CD4-positive, alpha-beta T cell treated with Interleukin-4 for 1 hour (primary cell): ENCODE measurements at regions not wholly inside any gene's neighbourhood (a gene's known extent, or its start where the extent isn't known, plus 50 kb on each side); places are given as distances from the start of the nearest gene placed in this dataset.
"Not testable (repeated sequence)": the region's sequence is repeated elsewhere in the genome, so short reads cannot be mapped to it uniquely, and the experiment has no call there.

Experiments
- DNase-seq, 2 donors: peaks; one replicate each; pipeline ENCODE4 v3.0.0-alpha.2; 2020 to 2022

GRCh38 chr2:365367-366275 is 77.7 kb upstream of the ALKAL2 start:
- DNase-seq: no peak

GRCh38 chr2:363824-364470 is 76.1 kb upstream of the ALKAL2 start:
- no peak for DNase-seq

GRCh38 chr2:362924-363323 is 75.0 kb upstream of the ALKAL2 start:
- DNase-seq: no peak

- DNase-seq: no peak
Observed at GRCh38 chr2:360124-360523, 72.2 kb upstream of the ALKAL2 start.

GRCh38 chr2:359047-359446 is 71.2 kb upstream of the ALKAL2 start:
- DNase-seq: no peak

- DNase-seq: no peak
Observed at GRCh38 chr2:357811-358210, 69.9 kb upstream of the ALKAL2 start.

GRCh38 chr2:356304-356703 is 68.4 kb upstream of the ALKAL2 start:
- DNase-seq: not testable (repeated sequence)

GRCh38 chr2:355773-356172 is 67.9 kb upstream of the ALKAL2 start:
- no peak for DNase-seq

GRCh38 chr2:352696-353095 is 64.8 kb upstream of the ALKAL2 start:
- no peak for DNase-seq

- DNase-seq: no peak
Observed at GRCh38 chr2:349390-349789, 61.5 kb upstream of the ALKAL2 start.

GRCh38 chr2:348361-348916 is 60.5 kb upstream of the ALKAL2 start:
- no peak for DNase-seq

- no peak for DNase-seq
Observed at GRCh38 chr2:344811-345210, 56.9 kb upstream of the ALKAL2 start.

- DNase-seq: no peak
Observed at GRCh38 chr2:343355-343754, 55.5 kb upstream of the ALKAL2 start.

GRCh38 chr2:341912-342311 is 54.0 kb upstream of the ALKAL2 start:
- DNase-seq: no peak

- no peak for DNase-seq
Observed at GRCh38 chr2:341017-341542, 53.2 kb upstream of the ALKAL2 start.
